ENCODE measurements at regions not wholly inside any gene's neighbourhood (a gene's known extent, or its start where the extent isn't known, plus 50 kb on each side); places are given as distances from the start of the nearest gene placed in this dataset.

DNA sequence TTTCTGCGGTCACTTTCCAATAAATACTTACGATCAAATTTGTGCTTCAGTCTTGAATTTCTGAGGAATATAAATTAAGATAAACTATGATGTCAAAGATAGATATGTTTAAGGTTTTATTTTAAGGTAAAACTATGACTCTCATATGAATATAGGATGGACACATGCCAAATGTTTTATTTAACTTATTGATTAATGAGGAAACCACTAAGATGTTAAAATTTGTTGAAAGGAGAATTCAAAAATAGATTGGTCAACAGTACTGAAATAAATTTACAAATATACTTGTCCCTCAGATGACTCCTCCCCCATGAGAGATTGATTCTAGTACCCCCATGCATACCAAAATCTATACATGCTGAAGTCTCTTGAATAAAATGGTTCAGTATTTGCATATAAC is 319.7 kb upstream of the KCNH8 start:
- H3K4me1 ChIP-seq, result no peaks in the 10 kb centered on the region
- no peak overlapping the region for H3K4me3 ChIP-seq (ENCODE audit: low read depth, low read length)
- no peak overlapping the region for H2AFZ ChIP-seq
- no peak overlapping the region for H3K27ac ChIP-seq
- TF ChIP-seq, protein P1, sequence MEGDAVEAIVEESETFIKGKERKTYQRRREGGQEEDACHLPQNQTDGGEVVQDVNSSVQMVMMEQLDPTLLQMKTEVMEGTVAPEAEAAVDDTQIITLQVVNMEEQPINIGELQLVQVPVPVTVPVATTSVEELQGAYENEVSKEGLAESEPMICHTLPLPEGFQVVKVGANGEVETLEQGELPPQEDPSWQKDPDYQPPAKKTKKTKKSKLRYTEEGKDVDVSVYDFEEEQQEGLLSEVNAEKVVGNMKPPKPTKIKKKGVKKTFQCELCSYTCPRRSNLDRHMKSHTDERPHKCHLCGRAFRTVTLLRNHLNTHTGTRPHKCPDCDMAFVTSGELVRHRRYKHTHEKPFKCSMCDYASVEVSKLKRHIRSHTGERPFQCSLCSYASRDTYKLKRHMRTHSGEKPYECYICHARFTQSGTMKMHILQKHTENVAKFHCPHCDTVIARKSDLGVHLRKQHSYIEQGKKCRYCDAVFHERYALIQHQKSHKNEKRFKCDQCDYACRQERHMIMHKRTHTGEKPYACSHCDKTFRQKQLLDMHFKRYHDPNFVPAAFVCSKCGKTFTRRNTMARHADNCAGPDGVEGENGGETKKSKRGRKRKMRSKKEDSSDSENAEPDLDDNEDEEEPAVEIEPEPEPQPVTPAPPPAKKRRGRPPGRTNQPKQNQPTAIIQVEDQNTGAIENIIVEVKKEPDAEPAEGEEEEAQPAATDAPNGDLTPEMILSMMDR (IDR thresholded peaks at IDR 0.05), result no peak
- no peaks in the 10 kb centered on the region for H3K36me3 ChIP-seq (ENCODE audit: control insufficient read depth, insufficient read depth, low read length)
- no peaks in the 10 kb centered on the region for H3K27me3 ChIP-seq (ENCODE audit: control insufficient read depth, insufficient read depth, low read length)
- H3K9ac ChIP-seq, result no peak overlapping the region
- no peak overlapping the region for H3K4me2 ChIP-seq (ENCODE audit: low read length)
- H3K9me3 ChIP-seq (ENCODE audit: control insufficient read depth, low read length), result no peaks in the 10 kb centered on the region
- no peaks in the 10 kb centered on the region for H3K79me2 ChIP-seq

DNA sequence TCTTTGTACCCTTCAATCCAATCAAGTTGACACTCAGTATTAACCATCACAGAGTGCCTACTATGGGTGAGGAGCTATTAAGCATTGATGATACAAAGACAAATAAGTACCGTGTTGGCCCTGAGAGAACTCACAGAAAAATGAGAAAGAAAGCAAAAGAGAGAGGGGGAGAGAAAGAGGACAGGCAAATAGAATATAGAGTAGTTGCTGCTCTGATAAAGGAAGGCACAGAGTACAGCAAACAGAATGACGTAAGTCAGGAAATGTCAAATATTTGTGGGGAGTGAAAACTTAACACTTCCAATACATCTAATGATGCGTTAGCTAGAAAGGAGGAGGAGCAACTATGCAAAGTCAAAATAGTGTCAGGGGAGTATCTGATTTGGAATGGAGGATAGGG is 320.6 kb upstream of the KCNH8 start:
- Histone ChIP-seq H3K4me3 (ENCODE audit: low read depth, low read length) (no peak overlapping the region), H3K9me3 (ENCODE audit: control insufficient read depth, low read length) (no peaks in the 10 kb centered on the region), H3K9ac (no peak overlapping the region), H3K4me2 (ENCODE audit: low read length) (no peak overlapping the region), H3K27ac (no peak overlapping the region), H2AFZ (no peak overlapping the region), H3K79me2 (no peaks in the 10 kb centered on the region), H3K4me1 (no peaks in the 10 kb centered on the region), H3K36me3 (ENCODE audit: control insufficient read depth, insufficient read depth, low read length) (no peaks in the 10 kb centered on the region), H3K27me3 (ENCODE audit: control insufficient read depth, insufficient read depth, low read length) (no peaks in the 10 kb centered on the region)
- TF ChIP-seq, protein P1 (IDR thresholded peaks at IDR 0.05), result no peak

DNA sequence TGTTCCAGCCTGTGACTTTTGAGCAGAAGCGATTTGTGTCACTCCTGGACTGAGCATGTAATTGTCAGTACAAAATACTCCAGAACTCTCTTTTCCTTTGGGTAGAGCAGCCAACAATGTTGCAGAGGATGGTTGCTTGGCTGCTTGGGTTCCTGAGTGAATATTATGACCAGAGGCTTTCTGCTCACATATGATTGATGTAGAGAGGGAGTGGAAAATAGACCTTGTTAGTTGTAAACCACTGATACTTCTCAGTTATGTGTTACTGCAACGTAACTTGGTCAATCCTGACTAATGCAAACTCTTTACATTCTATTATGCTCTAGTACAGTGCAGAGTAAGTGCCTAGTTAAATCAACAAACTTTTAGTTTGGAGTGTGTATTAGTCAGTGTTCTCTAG is 322.6 kb upstream of the KCNH8 start:
- Histone ChIP-seq H3K79me2 (no peaks in the 10 kb centered on the region), H3K27me3 (ENCODE audit: control insufficient read depth, insufficient read depth, low read length) (no peaks in the 10 kb centered on the region), H3K27ac (no peak overlapping the region), H3K9me3 (ENCODE audit: control insufficient read depth, low read length) (no peaks in the 10 kb centered on the region), H3K4me2 (ENCODE audit: low read length) (no peak overlapping the region), H3K4me1 (no peaks in the 10 kb centered on the region), H3K36me3 (ENCODE audit: control insufficient read depth, insufficient read depth, low read length) (no peaks in the 10 kb centered on the region), H3K9ac (no peak overlapping the region), H3K4me3 (ENCODE audit: low read depth, low read length) (no peak overlapping the region), H2AFZ (no peak overlapping the region)
- TF ChIP-seq, protein P1 (IDR thresholded peaks at IDR 0.05), result no peak

DNA sequence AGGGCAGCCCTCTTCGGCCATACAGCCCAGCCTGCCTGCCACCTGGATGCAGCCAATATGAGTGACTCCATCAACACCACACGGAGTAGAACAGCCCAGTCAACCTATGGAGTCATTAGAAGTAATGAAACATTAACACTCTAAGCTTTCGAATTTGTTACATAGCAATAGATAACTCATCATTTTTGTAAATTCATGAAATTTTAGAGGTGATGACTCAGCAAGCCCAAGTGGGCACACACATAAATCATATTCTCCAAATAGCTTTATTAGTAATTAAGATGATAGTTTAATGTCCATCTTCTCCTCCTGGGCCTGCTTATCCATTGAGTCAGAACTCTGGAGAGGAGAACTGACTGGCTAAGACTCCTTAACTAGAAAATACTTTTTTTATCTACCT is 335.0 kb upstream of the KCNH8 start:
- no peak overlapping the region for H3K4me2 ChIP-seq (ENCODE audit: low read length)
- no peaks in the 10 kb centered on the region for H3K4me1 ChIP-seq
- no peak overlapping the region for H3K4me3 ChIP-seq (ENCODE audit: low read depth, low read length)
- no peaks in the 10 kb centered on the region for H3K27me3 ChIP-seq (ENCODE audit: control insufficient read depth, insufficient read depth, low read length)
- no peaks in the 10 kb centered on the region for H3K36me3 ChIP-seq (ENCODE audit: control insufficient read depth, insufficient read depth, low read length)
- no peaks in the 10 kb centered on the region for H3K9me3 ChIP-seq (ENCODE audit: control insufficient read depth, low read length)
- no peak overlapping the region for H2AFZ ChIP-seq
- TF ChIP-seq, protein P1 (IDR thresholded peaks at IDR 0.05), result no peak
- no peak overlapping the region for H3K9ac ChIP-seq
- H3K79me2 ChIP-seq, result no peaks in the 10 kb centered on the region
- no peak overlapping the region for H3K27ac ChIP-seq

DNA sequence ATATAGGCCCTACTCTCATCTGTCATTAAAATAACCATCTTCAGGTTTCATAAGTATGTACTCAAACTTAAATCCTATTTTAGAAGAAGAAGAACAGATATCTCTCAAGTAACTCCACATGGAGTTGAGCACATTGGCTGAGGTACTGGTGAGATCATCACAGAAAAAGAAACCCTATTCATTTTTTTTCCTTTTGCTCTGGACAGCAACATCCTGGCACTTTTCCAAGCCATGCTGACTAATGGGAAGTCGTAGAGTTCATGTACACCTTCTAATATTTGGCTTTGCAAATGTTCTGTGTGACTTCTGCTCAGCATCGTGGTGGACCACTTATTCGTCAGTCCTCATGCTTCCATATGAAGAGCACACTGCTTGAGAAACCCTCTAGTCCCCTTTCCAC is 336.0 kb upstream of the KCNH8 start:
- H3K9me3 ChIP-seq (ENCODE audit: control insufficient read depth, low read length), result no peaks in the 10 kb centered on the region
- no peaks in the 10 kb centered on the region for H3K36me3 ChIP-seq (ENCODE audit: control insufficient read depth, insufficient read depth, low read length)
- TF ChIP-seq, protein P1 (IDR thresholded peaks at IDR 0.05), result no peak
- no peak overlapping the region for H2AFZ ChIP-seq
- no peak overlapping the region for H3K9ac ChIP-seq
- H3K27ac ChIP-seq, result no peak overlapping the region
- H3K4me3 ChIP-seq (ENCODE audit: low read depth, low read length), result no peak overlapping the region
- H3K4me1 ChIP-seq, result no peaks in the 10 kb centered on the region
- H3K4me2 ChIP-seq (ENCODE audit: low read length), result no peak overlapping the region
- no peaks in the 10 kb centered on the region for H3K79me2 ChIP-seq
- no peaks in the 10 kb centered on the region for H3K27me3 ChIP-seq (ENCODE audit: control insufficient read depth, insufficient read depth, low read length)

Measured in parathyroid adenoma (tissue), 2 donors.